Stimulated activated CD8-positive, alpha-beta memory T cell treated with anti-CD3 and anti-CD28 coated beads, Interleukin-12 subunit alpha, Interleukin-12 subunit beta, amount 100 ng/mL, for 4 hours (primary cell): ENCODE measurements at regions not wholly inside any gene's neighbourhood (a gene's known extent, or its start where the extent isn't known, plus 50 kb on each side); places are given as distances from the start of the nearest gene placed in this dataset.
"Not testable (repeated sequence)": the region's sequence is repeated elsewhere in the genome, so short reads cannot be mapped to it uniquely, and the experiment has no call there.

Source experiments
- DNase-seq: peaks from one replicate; pipeline ENCODE4 v3.0.0-alpha.2; 2020; ENCODE audit warnings: low read depth

DNA sequence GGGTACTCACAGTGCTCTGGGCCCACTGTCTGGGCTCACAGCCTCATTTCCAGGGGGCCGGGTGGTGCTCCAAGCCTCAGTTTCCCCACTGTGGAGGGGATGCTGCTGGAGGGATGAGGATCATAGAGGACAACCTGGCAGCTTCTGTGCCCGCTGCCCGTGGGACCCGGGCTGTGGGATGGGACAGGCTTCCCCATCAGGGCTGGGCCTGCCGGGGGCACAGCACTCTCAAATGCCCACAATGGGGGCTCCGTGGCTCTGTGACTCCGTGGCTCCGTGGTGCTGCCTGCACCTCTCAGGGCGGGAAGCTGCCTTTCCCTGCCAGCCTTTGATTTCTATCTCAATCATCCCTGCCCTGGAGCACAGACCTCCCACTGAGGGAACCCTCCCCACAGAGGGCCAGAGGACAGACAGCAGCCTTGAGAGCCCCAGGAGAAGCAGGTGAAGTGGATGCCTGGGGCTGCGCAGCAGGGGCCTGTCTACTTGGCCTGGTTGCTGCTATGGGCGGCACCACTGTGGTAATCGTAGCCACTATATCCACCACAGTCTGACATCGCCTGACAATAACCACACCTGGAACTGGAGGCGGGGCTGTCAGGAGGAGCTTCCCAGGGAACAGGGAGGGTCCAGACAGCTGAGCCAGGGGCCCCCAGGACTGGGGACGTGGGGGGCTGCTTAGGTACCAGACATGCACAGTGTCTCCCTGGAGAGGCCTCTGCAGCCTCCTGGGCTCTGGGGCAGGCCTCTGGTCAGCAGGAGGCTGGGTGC is 375.9 kb downstream of the TMEM121 start:
- DNase-seq, result no peak

DNA sequence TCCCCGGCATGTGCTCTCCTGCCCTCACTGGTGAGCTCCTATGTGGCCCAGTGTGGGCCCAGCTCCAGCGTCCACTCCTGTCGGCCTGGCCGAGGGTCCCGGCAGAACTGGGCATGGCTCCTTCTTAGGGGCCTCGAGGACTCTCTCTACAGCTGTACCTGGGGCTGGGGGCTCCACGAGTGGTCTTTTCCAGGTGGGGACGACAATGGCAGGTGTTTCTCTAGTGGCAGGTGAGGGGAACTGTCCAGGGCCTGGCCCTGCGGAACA is 376.4 kb downstream of the TMEM121 start:
- DNase-seq, result not testable (repeated sequence)

DNA sequence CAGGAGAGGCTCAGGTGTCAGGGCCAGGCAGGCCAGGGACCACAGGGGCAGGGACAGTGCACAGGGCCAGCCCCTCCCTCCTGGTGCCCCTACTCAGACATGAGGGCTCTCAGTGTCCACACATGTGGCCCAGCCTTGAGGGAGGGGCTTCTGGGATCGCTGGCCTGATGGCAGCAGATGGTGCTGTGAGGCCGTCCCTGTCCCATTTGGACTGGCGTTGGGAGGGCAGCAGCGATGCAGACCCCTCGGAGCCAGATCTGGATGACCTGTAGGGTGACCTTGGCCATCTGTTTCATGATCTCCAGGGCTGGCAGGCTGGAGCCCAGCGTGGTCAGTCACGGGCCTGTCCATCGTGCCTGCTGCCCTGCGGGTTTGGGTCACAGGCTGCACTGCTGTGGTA is 377.6 kb downstream of the TMEM121 start:
- no peak for DNase-seq

- DNase-seq, result no peak
Observed at GRCh38 chr14:105904379-105904778, 378.0 kb downstream of the TMEM121 start.

GRCh38 chr14:105905456-105905855 is 379.1 kb downstream of the TMEM121 start:
- DNase-seq, result no peak

GRCh38 chr14:105907276-105907675 is 380.9 kb downstream of the TMEM121 start:
- DNase-seq, result no peak

DNA sequence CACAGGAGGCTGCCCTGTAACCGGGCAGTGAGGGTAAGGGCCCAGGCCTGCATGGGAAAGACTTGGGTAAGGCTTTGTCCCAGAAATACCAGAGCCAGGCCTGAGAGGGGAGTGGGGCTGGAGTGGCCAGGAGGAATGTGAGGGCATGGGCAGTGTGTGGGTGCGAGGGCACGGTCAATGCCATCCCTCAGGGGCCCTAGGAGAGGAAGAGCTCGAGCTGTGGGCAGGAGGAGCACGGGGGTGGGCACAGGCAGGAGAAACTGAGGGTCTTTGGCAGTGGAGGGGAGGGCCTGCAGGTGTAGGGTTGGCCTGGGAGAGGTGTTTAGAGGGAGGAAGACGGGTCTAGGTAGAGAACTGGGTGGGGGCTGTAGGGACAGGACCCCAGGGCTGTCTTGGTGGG is 381.6 kb downstream of the TMEM121 start:
- no peak for DNase-seq

DNA sequence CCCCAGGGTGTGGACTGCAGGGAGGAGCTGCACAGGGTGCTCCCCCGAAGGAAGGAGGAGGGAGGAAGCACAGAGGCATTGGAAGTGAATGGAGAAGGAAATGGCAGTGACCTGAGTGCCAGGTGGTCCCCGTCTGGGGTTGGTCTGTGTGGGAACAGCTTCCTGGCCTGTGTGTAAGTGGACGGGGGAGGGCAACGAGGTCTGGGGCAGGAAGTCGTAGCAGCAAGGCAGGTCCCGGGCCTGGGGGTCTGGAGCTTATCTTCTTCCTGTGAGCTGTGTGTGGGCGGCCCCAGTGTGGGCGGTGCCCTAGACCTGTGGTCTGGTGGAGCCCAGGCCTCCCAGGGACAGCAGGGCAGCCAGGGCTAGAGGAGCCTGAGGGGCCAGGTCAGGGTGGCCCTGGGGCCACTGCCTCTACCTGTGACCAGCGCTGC is 382.1 kb downstream of the TMEM121 start:
- DNase-seq, result no peak

DNA sequence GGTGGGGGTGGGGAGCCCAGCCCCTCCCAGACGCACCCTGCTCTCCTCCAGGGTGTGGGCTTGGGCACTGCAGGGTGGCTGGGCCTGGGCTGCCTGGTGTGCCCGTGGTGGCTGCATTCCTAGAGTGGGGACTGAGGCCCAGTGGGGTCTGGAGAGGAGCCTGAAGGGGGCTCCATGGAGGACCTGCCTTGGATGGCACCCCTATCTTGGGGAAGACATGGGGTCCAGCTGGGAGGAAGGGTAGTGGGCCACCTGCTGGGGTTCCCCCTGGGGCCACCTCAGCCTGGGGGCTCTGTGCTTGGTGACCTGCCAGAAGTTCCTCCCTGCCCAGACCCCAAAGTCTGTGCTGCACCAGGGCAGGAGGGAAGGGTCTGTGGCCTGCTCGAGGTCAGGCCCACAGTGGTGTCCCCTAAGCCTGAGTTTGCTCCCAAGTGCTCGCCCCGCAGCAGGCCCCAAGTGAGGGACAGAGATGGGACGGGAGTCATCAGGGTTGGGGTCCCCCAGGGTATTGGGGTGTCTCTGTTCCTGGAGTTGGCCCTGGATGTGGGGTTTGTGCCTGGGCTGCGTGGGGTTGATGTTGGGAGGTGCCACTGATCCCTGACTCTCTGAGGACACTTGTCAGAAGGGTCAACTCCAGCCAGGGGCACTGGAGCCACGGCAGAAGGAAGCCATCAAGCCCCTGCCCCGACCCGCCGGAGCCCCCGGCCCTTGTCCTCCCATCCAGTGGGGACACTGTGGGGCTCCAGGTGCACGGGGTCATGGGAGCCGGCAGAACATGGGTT is 382.9 kb downstream of the TMEM121 start:
- no peak for DNase-seq

- not testable (repeated sequence) for DNase-seq
Observed at GRCh38 chr14:105909828-105910120, 383.4 kb downstream of the TMEM121 start.

- DNase-seq, result no peak
Observed at GRCh38 chr14:105910426-105910825, 384.0 kb downstream of the TMEM121 start.

GRCh38 chr14:105911006-105911847 is 384.8 kb downstream of the TMEM121 start:
- no peak for DNase-seq

GRCh38 chr14:105911848-105912292 is 385.5 kb downstream of the TMEM121 start:
- DNase-seq, result not testable (repeated sequence)

- DNase-seq, result no peak
Observed at GRCh38 chr14:105912641-105913180, 386.3 kb downstream of the TMEM121 start.

- DNase-seq, result no peak
Observed at GRCh38 chr14:105913221-105913620, 386.8 kb downstream of the TMEM121 start.

DNA sequence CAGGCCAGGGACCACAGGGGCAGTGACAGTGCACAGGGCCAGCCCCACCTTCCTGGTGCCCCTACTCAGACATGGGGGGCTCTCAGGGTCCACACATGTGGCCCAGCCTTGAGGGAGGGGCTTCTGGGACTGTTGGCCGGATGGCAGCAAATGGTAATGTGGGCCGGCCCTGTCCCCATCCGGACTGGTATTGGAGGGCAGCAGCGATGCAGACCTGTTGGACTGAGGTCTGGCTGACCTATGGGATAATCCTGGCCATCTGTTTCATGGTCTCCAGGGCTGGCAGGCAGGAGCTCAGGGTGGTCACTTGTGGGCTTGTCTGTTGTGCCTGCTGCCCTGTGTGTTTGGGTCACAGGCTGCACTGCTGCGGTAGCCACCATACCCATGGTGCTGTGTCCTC is 387.5 kb downstream of the TMEM121 start:
- DNase-seq, result no peak

GRCh38 chr14:105914281-105914680 is 387.9 kb downstream of the TMEM121 start:
- DNase-seq, result not testable (repeated sequence)

- no peak for DNase-seq
Observed at GRCh38 chr14:105914738-105915385, 388.5 kb downstream of the TMEM121 start.

DNA sequence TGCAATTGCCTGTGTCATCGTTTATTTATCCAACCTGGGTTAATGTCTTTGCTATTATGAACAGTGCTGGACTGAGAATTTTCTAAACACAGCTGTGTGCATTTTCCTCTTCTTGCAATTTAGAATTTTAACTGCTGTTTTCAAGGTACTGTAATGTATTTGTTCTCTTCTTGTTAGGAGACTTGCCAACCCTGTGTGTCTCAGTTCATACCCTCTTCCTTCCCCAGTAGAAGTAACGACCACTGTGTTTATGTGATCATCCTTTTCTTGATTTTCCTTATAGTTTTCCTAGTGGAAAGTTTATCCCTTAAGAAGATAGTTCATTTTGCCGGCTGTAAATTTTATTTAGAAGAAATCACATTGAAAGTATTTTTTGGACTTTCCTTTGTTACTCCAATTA is 389.2 kb downstream of the TMEM121 start:
- DNase-seq, result not testable (repeated sequence)

- DNase-seq, result not testable (repeated sequence)
Observed at GRCh38 chr14:105917136-105917932, 391.0 kb downstream of the TMEM121 start.

DNA sequence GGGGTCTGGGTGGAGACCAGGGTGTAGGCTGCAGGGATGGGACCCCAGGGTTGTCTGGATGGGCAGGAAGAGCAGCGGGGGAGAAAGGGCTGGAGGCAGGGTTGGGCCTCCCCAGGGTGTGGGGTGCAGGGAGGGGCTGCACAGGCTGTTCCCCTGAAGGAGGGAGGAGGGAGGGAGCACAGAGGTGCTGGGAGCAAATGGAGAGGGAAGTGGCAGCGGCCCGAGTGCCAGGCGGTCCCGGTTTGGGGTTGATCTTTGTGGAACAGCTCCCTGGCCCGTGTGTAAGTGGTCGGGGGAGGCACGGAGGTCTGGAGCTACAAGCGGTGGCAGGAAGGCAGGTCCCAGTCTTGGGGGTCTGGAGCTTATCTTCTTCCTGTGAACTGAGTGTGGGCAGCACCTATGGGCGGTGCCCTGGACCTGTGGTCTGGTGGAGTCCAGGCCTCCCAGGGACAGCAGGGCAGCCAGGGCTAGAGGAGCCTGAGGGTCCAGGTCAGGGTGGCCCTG is 391.6 kb downstream of the TMEM121 start:
- no peak for DNase-seq
